Endodermal cell (in vitro differentiated cells): ENCODE measurements at regions not wholly inside any gene's neighbourhood (a gene's known extent, or its start where the extent isn't known, plus 50 kb on each side); places are given as distances from the start of the nearest gene placed in this dataset.

Experiments used
- DNase-seq: peaks from one replicate; pipeline ENCODE4 v3.0.0-alpha.2; 2017
- H3K27ac ChIP-seq: 2 replicates; pipeline ENCODE4 v1.5.1; 2013; ENCODE audit warnings: mild to moderate bottlenecking, low read depth, low read length, moderate library complexity
- H3K27me3 ChIP-seq: 2 replicates; pipeline ENCODE4 v1.6.1; 2013; ENCODE audit warnings: mild to moderate bottlenecking, low read length, moderate library complexity; ENCODE audit not compliant: insufficient read depth, control insufficient read depth, poor library complexity, severe bottlenecking
- H3K36me3 ChIP-seq: 2 replicates; pipeline ENCODE4 v1.7.0; 2013; ENCODE audit warnings: mild to moderate bottlenecking, low read length, moderate library complexity; ENCODE audit not compliant: control insufficient read depth, insufficient read depth
- H3K4me1 ChIP-seq: one replicate; pipeline ENCODE4 v1.7.0; 2013; ENCODE audit warnings: low read length; ENCODE audit not compliant: control insufficient read depth, insufficient read depth
- H3K4me3 ChIP-seq: 2 replicates; pipeline ENCODE4 v1.5.1; 2013; ENCODE audit warnings: mild to moderate bottlenecking, low read length, moderate library complexity
- H3K9ac ChIP-seq: 2 replicates; pipeline ENCODE4 v1.6.1; 2013; ENCODE audit warnings: mild to moderate bottlenecking, low read length, moderate library complexity; ENCODE audit not compliant: poor library complexity, severe bottlenecking; ENCODE audit errors: extremely low read depth
- H3K9me3 ChIP-seq: 2 replicates; pipeline ENCODE4 v1.6.1; 2013; ENCODE audit warnings: mild to moderate bottlenecking, low read length, moderate library complexity; ENCODE audit not compliant: control insufficient read depth
- H3K27ac Mint-ChIP-seq: 2 replicates; pipeline ENCODE4 v1.8.0; 2020; ENCODE audit warnings: mixed read lengths
- H3K27me3 Mint-ChIP-seq: 2 replicates; pipeline ENCODE4 v1.8.0; 2021; ENCODE audit warnings: mild to moderate bottlenecking, mixed read lengths; ENCODE audit not compliant: insufficient read depth
- H3K36me3 Mint-ChIP-seq: 2 replicates; pipeline ENCODE4 v1.8.0; 2020; ENCODE audit warnings: low read depth, mixed read lengths
- H3K4me1 Mint-ChIP-seq: 2 replicates; pipeline ENCODE4 v1.8.0; 2020; ENCODE audit warnings: mixed read lengths
- H3K4me3 Mint-ChIP-seq: 2 replicates; pipeline ENCODE4 v1.8.0; 2020; ENCODE audit warnings: mild to moderate bottlenecking, moderate library complexity, mixed read lengths
- H3K9me3 Mint-ChIP-seq: 2 replicates; pipeline ENCODE4 v1.8.0; 2020; ENCODE audit warnings: mild to moderate bottlenecking, mixed read lengths
- WGBS, 2 experiments: methylation state at CpG; one replicate each; pipeline versions ENCODE4 v1.1.5 to v1.1.7; 2013; ENCODE audit warnings: missing lambda C conversion rate in 2 of 2, mixed read lengths in 1 of 2; ENCODE audit not compliant: insufficient coverage in 1 of 2, insufficient read length in 1 of 2; 5-methylcytosine and 5-hydroxymethylcytosine counted together
- TF ChIP-seq, protein P1 (sequence below): fragments of 200-600 bp; sonication (generic); conservative IDR thresholded peaks from 2 replicates; pipeline ENCODE4 v1.5.0; 2021; ENCODE audit warnings: antibody characterized with exemption, mild to moderate bottlenecking

DNA sequence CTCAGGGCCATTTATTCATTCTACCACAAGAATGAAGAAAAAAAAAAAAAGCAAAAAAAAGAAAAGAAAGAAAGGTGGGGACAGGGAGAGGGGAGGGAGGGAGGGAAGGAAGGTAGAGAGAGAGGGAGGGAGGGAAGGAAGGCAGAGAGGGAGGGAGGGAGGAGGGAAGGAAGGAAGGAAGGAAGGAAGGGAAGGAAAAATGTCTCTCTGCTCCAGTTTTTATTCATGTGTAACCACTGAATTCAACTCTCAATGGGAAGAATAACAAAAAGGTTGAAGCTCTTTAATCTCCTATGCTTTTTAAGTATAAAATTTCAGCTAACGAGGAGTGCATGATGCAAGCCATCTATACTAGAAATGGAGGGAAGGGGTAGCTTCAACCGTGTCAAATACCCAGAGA lies 287.3 kb downstream of the MREG start:
- H3K36me3 ChIP-seq, result no peaks in the 10 kb centered on the region
- peaks cover 11% of the 10 kb centered on the region for H3K4me1 ChIP-seq
- Mint-ChIP-seq H3K4me1 (peaks cover 38% of the 10 kb centered on the region), H3K27me3 (no peaks in the 10 kb centered on the region), H3K9me3 (peaks cover 1% of the 10 kb centered on the region), H3K4me3 (no peak overlapping the region), H3K36me3 (no peaks in the 10 kb centered on the region), H3K27ac (no peak overlapping the region)
- no peak overlapping the region for H3K27ac ChIP-seq
- H3K27me3 ChIP-seq, result no peaks in the 10 kb centered on the region
- peaks cover 10% of the 10 kb centered on the region for H3K9me3 ChIP-seq
- no peak overlapping the region for H3K4me3 ChIP-seq
- TF ChIP-seq, protein P1, sequence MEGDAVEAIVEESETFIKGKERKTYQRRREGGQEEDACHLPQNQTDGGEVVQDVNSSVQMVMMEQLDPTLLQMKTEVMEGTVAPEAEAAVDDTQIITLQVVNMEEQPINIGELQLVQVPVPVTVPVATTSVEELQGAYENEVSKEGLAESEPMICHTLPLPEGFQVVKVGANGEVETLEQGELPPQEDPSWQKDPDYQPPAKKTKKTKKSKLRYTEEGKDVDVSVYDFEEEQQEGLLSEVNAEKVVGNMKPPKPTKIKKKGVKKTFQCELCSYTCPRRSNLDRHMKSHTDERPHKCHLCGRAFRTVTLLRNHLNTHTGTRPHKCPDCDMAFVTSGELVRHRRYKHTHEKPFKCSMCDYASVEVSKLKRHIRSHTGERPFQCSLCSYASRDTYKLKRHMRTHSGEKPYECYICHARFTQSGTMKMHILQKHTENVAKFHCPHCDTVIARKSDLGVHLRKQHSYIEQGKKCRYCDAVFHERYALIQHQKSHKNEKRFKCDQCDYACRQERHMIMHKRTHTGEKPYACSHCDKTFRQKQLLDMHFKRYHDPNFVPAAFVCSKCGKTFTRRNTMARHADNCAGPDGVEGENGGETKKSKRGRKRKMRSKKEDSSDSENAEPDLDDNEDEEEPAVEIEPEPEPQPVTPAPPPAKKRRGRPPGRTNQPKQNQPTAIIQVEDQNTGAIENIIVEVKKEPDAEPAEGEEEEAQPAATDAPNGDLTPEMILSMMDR, result no peak
- H3K9ac ChIP-seq, result no peak overlapping the region
- WGBS, 2 experiments, result 90 to 100% methylated on average over 2 of the region's 2 CpGs
- DNase-seq, result no peak

DNA sequence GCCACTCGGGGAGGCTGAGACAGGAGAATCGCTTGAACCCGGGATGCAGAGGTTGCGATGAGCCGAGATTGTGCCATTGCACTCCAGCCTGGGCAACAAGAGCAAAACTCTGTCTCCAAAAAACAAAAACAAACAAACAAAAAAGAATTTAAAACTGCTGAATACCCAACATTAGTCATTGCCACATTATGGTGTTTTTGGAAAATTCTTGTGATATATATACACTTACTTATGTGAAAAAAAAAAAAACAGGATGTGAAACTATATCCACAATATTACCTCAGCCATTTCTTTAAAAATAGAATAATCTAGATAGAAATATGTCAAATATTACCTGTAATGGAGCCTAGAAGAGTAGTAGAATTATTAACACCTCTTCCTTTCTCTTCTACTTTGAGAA lies 288.3 kb upstream of the FN1 start:
- Mint-ChIP-seq H3K27ac (no peak overlapping the region), H3K4me3 (no peak overlapping the region), H3K4me1 (peaks cover 38% of the 10 kb centered on the region), H3K9me3 (no peaks in the 10 kb centered on the region), H3K36me3 (no peaks in the 10 kb centered on the region), H3K27me3 (no peaks in the 10 kb centered on the region)
- Histone ChIP-seq H3K27me3 (no peaks in the 10 kb centered on the region), H3K36me3 (no peaks in the 10 kb centered on the region), H3K9ac (no peak overlapping the region), H3K9me3 (peaks cover 10% of the 10 kb centered on the region), H3K4me1 (peaks cover 11% of the 10 kb centered on the region), H3K27ac (no peak overlapping the region), H3K4me3 (no peak overlapping the region)
- DNase-seq, result no peak
- TF ChIP-seq, protein P1, result no peak
- 94 to 100% methylated on average over 3 to 5 of the region's 5 CpGs for WGBS, 2 experiments

DNA sequence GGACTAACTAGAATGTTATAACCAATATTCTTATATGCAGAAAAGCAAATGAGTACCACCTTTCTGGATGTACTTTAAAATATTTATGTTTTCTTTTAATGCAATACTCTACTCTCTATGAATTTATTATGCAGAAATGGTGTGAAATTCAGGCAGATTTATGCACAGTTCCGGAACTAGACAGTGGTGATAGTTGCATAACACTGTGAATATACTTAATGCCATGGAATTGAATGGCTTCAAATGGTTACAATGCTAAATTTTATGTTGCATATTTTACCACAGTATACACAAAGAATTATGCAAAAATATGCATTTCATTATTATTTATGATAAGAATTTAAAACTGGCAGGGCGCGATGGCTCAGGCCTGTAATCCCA lies 287.8 kb upstream of the FN1 start:
- DNase-seq, result no peak
- no peaks in the 10 kb centered on the region for H3K9me3 Mint-ChIP-seq
- TF ChIP-seq, protein P1, result no peak
- no peaks in the 10 kb centered on the region for H3K36me3 Mint-ChIP-seq
- peaks cover 35% of the 10 kb centered on the region for H3K4me1 Mint-ChIP-seq
- Histone ChIP-seq H3K9ac (no peak overlapping the region), H3K36me3 (no peaks in the 10 kb centered on the region), H3K27ac (no peak overlapping the region), H3K9me3 (peaks cover 10% of the 10 kb centered on the region), H3K27me3 (no peaks in the 10 kb centered on the region), H3K4me1 (peaks cover 11% of the 10 kb centered on the region), H3K4me3 (no peak overlapping the region)
- no peak overlapping the region for H3K4me3 Mint-ChIP-seq
- WGBS, 2 experiments, result 99% methylated on average over 3 of the region's 3 CpGs; no CpG with 5 or more reads in 1 of the 2 experiments
- no peaks in the 10 kb centered on the region for H3K27me3 Mint-ChIP-seq
- H3K27ac Mint-ChIP-seq, result no peak overlapping the region
